Hematopoietic multipotent progenitor cell treated with erythropoietin and hydrocortisone succinate and interleukin-3 and kit ligand, for 15 days (in vitro differentiated cells): ENCODE measurements at regions not wholly inside any gene's neighbourhood (a gene's known extent, or its start where the extent isn't known, plus 50 kb on each side); places are given as distances from the start of the nearest gene placed in this dataset.
"Not testable (repeated sequence)": the region's sequence is repeated elsewhere in the genome, so short reads cannot be mapped to it uniquely, and the experiment has no call there.

Source experiments
- DNase-seq: peaks from one replicate; pipeline ENCODE4 v3.0.0-alpha.2; 2015; ENCODE audit warnings: low spot score

- no peak for DNase-seq
Observed at GRCh38 chr16:61181982-61182381, 854.3 kb downstream of the CDH8 start.

- DNase-seq = no peak
Observed at GRCh38 chr16:61179561-61179960, 856.7 kb downstream of the CDH8 start.

DNA sequence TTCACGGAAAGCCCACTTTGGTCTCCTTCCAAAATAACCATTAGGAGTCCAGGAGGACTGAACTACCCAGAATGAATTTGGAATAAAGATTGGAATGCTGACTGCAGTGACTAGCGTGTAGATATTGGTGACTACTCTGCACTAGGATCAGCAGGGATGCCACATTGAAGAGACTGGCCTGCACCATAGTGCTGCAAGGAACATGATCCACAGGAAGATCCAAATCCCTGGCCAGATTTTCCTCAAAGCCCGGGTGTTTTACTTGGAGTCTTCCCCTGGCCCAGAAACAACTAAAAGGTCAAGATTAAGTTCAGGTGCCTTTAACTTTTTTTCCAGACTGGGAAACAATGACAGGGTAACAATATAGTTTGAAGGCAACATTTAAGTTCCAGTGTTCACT, 870.4 kb downstream of the CDH8 start:
- DNase-seq = no peak

DNA sequence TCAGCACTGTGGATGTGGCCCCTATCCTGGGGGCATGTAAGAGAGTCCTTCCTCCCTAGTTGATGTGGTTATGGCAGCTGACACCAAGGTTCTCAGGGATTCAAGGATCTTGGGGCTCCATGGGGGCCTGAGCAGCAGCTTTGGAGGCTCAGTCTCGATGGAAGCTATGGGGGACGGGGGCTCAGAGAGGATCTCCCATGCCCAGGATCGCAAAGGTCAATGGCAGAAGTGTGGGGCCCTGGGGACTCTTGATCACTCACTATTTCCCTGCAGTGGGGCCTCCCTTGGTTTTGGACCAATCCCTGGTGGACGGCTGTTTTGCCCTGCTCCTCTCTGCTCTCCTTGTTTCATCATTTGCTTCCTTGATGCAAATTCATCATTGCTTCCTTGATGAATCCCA, 885.9 kb downstream of the CDH8 start:
- DNase-seq = no peak

DNA sequence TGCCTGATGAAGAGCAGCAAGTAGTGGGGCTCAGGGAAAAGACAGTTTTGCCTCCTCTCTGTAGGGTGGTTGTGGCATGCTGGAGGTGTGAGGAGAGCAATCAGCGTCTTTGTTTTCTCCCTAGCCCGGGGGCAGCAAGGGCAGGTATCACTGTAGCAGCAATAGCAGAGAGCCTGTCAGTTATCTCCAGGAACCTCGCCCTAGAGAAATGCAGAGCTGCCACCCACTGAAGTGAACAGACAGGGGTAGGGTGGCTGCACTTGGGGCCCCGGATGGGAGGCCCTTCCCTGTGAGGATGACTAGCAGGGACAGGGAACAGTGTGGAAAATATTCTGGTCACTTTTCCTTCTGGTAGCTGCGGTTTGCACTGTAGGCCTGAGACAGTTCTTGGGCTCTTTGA, 886.5 kb downstream of the CDH8 start:
- no peak for DNase-seq

DNA sequence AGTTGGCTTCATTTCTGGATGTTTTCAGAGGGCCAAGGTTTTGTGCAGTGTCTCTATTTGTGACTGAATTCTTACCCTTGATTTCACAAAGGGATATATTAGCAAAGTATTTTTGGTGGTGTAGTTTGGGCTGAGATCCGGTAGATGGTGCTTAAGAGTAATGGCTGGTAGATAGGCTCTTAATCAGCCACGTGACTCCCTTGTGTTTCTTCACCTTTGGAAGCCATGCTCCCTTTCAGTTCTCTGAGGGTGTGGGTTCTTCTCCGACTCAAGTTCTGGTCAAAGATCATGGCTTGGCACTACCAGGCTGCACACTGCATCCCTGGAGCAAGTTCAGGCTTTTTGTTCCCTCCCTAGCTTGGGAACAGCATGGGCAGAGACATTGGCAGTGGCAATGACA, 887.3 kb downstream of the CDH8 start:
- no peak for DNase-seq

DNA sequence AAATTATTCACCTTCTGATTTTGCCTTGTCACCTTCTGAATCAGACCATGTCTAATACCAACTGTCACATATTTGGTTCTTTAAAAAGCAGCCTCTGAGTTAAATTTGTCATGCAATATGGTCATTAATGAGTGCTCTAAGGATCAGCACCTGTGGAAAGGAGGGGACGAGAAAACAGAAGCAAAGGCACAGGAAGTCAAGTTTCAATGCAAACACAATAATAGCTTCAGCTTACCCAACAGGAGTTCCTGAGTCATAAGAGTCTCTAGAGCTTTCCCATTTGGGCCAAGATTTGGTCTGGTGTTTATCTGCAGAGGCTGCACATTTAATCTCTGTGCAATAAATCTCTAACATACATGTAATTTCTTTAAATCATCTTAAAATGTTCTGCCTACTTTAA, 889.8 kb downstream of the CDH8 start:
- no peak for DNase-seq

DNA sequence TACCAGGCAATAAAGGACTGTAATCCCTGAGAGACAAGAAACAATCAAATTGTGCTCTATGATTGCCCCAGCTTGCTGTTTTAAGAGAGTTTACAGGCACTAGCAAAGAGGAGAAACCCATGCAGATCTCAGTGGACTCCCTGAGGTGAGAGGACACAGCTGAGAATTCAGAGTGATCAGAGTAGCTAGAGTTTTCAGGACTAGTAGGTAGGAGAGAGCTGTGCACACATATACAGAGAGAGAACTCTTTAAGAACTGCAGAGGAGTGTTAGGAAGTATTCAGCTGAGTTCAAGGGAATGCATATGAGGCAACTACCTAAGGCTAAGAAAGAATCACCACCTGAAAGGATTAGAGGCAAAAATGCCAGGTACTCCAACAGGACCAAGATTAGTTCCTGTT, 904.8 kb downstream of the CDH8 start:
- no peak for DNase-seq

GRCh38 chr16:61128545-61129323, 907.5 kb downstream of the CDH8 start:
- no peak for DNase-seq

DNA sequence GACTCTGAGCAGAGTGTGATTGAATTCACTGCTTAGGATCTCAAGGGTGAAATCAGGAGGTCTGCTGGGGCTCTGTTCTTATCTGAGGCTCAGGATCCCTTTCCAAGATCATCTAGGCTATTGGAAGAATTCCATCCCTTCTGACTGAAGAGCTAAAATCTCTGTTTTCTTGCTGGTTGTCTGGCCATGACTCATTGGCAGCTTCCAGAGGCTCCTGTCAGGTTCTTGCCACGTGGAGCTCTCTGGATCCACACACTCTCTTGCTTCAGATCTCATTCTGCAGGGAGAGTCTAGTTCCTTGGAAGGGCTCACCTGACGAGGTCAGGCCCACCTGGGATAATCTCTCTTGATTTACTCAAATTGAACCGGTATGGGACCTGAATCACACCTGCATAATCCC, 930.7 kb downstream of the CDH8 start:
- no peak for DNase-seq

GRCh38 chr16:61098505-61098904, 937.7 kb downstream of the CDH8 start:
- no peak for DNase-seq

- DNase-seq = not testable (repeated sequence)
Observed at GRCh38 chr16:61091300-61091699, 944.9 kb downstream of the CDH8 start.

- no peak for DNase-seq
Observed at GRCh38 chr16:61083711-61084110, 952.5 kb downstream of the CDH8 start.

- no peak for DNase-seq
Observed at GRCh38 chr16:61074324-61074723, 961.9 kb downstream of the CDH8 start.

GRCh38 chr16:61057635-61058034, 978.6 kb downstream of the CDH8 start:
- DNase-seq = no peak

DNA sequence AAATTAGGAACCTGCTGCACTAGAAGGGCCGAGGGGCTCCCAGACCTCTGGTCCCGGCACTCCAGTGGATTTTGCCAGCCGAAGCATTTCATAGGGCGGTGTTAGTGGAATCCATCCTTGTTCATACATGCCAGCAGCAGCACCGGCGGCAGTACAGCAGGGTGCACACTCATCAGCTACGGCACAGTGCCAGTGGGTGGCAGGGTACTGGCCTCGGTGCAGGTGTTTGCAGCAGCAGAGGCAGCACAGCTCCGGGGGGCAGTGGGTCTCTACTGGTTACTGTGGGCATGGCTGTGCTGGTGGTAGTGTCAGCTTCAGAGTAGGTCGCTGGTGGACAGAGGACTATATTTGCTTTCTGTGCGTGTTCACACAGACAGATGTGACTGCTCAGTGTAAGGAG, 985.7 kb downstream of the CDH8 start:
- DNase-seq = no peak

DNA sequence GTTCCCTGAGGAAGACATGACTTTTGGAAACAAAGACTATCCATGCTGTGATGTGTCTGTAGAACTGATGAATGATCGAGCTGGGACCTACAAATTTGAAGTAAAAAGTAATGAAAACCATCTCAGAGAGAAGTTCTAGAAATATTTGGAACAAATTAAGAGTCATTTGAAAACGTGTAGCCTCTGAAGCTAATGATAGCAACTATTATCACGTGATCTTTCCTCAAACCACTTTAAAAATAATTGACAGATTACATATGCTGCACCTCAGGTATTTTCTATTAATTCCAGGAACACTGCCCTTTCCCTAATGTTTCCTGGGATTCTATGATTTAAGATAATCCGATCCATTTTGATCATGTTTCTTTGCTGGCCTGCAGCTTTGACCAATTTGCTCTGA, 990.3 kb downstream of the CDH8 start:
- DNase-seq = no peak

DNA sequence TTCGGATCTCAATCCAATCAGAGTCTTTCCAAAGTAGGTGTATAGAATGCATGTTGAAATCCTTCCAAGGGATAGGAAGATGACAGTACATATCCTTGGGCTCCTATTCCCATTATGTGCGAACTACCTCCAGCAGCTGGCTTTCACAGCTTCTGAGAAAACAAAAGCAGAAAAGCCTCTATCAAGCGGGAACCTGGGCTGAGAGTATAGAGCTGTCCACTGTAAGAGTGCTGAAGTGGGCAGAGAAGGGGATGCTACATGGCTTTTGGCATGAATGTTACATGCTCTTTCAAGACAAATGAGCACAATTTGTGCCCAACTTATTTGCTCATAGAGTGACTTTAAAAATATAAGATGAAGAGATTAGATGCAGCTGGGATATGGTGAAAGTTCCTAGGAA, 993.5 kb downstream of the CDH8 start:
- no peak for DNase-seq

DNA sequence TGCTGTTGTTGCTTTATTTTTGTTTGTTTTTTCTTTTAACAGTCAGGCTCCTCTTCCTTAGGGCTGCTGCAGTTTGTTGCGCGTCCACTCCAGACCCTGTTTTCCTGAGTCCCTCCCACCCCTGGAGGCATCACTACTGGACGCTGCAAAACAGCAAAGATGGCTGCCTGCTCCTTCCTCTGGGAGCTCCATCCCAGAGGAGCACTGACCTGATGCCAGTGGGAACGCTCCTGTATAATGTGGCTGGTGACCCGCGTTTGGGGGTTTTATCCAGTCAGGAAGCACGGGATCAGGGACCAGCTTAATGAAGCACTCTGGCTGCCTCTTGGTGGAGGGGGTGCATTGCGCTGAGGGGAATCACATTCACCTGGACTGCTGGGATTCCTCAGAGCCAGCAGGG, 1005.6 kb downstream of the CDH8 start:
- no peak for DNase-seq

GRCh38 chr16:61024180-61024900, 1011.9 kb downstream of the CDH8 start:
- DNase-seq = no peak

DNA sequence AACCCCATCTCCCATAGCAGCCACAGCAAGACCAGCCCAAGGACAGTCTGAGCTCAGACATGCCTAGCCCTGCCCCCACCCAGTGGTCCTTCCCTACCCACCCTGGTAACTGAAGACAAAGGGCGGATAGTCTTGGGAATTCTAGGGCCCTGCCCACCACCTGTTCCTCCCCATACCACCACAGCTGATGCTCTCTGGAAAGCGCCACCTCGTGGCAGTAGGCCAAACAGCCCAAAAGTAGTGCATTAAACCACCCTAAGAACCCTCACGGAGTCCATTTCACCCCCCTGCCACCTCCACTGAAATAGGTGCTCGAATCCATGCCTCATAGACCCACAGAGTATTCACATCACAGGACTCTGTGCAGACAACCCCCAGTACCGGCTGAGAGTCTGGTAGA, 1021.4 kb downstream of the CDH8 start:
- DNase-seq = no peak

- no peak for DNase-seq
Observed at GRCh38 chr16:61007694-61008093, 1028.5 kb downstream of the CDH8 start.

- no peak for DNase-seq
Observed at GRCh38 chr16:61005952-61006351, 1030.3 kb downstream of the CDH8 start.
